ENCODE measurements at regions not wholly inside any gene's neighbourhood (a gene's known extent, or its start where the extent isn't known, plus 50 kb on each side); places are given as distances from the start of the nearest gene placed in this dataset.

- no peaks in the 10 kb centered on the region for H3K79me2 ChIP-seq (ENCODE audit: insufficient read depth, low read length)
- H3K4me1 ChIP-seq (ENCODE audit: control insufficient read depth in 1 of 2, insufficient read depth in 2 of 2, low read length in 2 of 2): no peaks in the 10 kb centered on the region
- ChIA-PET RAD21 (ENCODE audit: low non-redundant PET in 1 of 2, low total read pairs in 2 of 2, uncharacterized antibody in 2 of 2, unreplicated experiment in 2 of 2) (no interaction called here), CTCF (no interaction called here), POLR2A (no interaction called here)
- peaks cover 0 to 10% of the 10 kb centered on the region in 2 experiments; a peak in 2 of 4 replicates for H3K9me3 ChIP-seq (ENCODE audit: control insufficient read depth in 1 of 2, insufficient read depth in 1 of 2, low read depth in 1 of 2, low read length in 2 of 2)
- no peaks in the 10 kb centered on the region for H3K27me3 ChIP-seq (ENCODE audit: insufficient read depth, low read length)
- no peaks in the 10 kb centered on the region for H4K20me1 ChIP-seq (ENCODE audit: insufficient read depth)
- no peak overlapping the region for H3K4me2 ChIP-seq (ENCODE audit: low read length)
- no peak for TF ChIP-seq EZH2phosphoT487 (IDR thresholded peaks at IDR 0.05; ENCODE audit: borderline replicate concordance)
- no peak for TF ChIP-seq ZNF274 (IDR thresholded peaks at IDR 0.05; ENCODE audit: low read depth, low read length)
- TF ChIP-seq EZH2 (IDR thresholded peaks at IDR 0.05): no peak
- no peak for TF ChIP-seq POLR2AphosphoS5 (IDR thresholded peaks at IDR 0.05; ENCODE audit: low read depth, low read length)
- no peak for TF ChIP-seq ATF3 (IDR thresholded peaks at IDR 0.05)
- no peak for TF ChIP-seq SRF (IDR thresholded peaks at IDR 0.05; ENCODE audit: low read depth)
- TF ChIP-seq POLR2A (IDR thresholded peaks at IDR 0.05; ENCODE audit: borderline replicate concordance, extremely low read depth, insufficient read depth, insufficient read length): no peak
- no peak for TF ChIP-seq RAD21 (IDR thresholded peaks at IDR 0.05; ENCODE audit: low read depth)
- TF ChIP-seq EGR1 (IDR thresholded peaks at IDR 0.05; ENCODE audit: low read depth): no peak
- no peak for TF ChIP-seq SIN3A (IDR thresholded peaks at IDR 0.05; ENCODE audit: low read depth)
- no peak for TF ChIP-seq REST (IDR thresholded peaks at IDR 0.05; ENCODE audit: low read depth)
- no peak for TF ChIP-seq TCF7L2 (IDR thresholded peaks at IDR 0.05; ENCODE audit: borderline replicate concordance, extremely low read depth, insufficient read depth, insufficient read length)
- no peak for TF ChIP-seq ELF1 (IDR thresholded peaks at IDR 0.05; ENCODE audit: borderline replicate concordance, low read depth)
- TF ChIP-seq JUND (IDR thresholded peaks at IDR 0.05): no peak
- TF ChIP-seq CEBPB (IDR thresholded peaks at IDR 0.05; ENCODE audit: low read depth): no peak
- H3K36me3 ChIP-seq (ENCODE audit: control insufficient read depth in 1 of 2, insufficient read depth in 2 of 2, low read length in 2 of 2): no peaks in the 10 kb centered on the region
- no peak for ATAC-seq
- no TSS peak for BruUV-seq (replicated peaks)
- no peak for DNase-seq (ENCODE audit: low read depth, low spot score)
- no peak overlapping the region for H2AFZ ChIP-seq (ENCODE audit: low read depth, low read length, poor library complexity, severe bottlenecking)
- no peaks in the 10 kb centered on the region for H3K9me2 ChIP-seq (ENCODE audit: insufficient read depth)
- H3K4me3 ChIP-seq (replicated peaks in 1 of 2; ENCODE audit: low read depth in 1 of 2, low read length in 2 of 2): no peak overlapping the region
- intact Hi-C loops (cut with micrococcal nuclease): no loop called here
- H3K27ac ChIP-seq (ENCODE audit: low read depth, low read length): no peak overlapping the region
- H3K9ac ChIP-seq (ENCODE audit: low read length): no peak overlapping the region
These were observed 210.0 kb upstream of the NDN start for GRCh38 chr15:23897091-23897490.

Measured in HCT116 (cell line).